Liver (tissue), 8 donors: ENCODE measurements at regions not wholly inside any gene's neighbourhood (a gene's known extent, or its start where the extent isn't known, plus 50 kb on each side); places are given as distances from the start of the nearest gene placed in this dataset.

Source experiments
- DNase-seq: peaks from one replicate; pipeline ENCODE4 v3.0.0-alpha.2; 2017; ENCODE audit warnings: low spot score
- H3K27ac ChIP-seq, 2 donors: one replicate each; pipeline ENCODE4 v1.7.0; 2013; ENCODE audit warnings: inconsistent platforms in 2 of 2, low read length in 2 of 2, control low read depth in 1 of 2, low read depth in 1 of 2, mild to moderate bottlenecking in 1 of 2
- H3K27me3 ChIP-seq, 4 donors: one replicate each; pipeline versions ENCODE4 v1.6.1 to v1.7.0; 2013; ENCODE audit warnings: low read length in 3 of 4, inconsistent platforms in 1 of 4, mild to moderate bottlenecking in 1 of 4, moderate library complexity in 1 of 4; ENCODE audit not compliant: control insufficient read depth in 4 of 4, insufficient read depth in 4 of 4
- H3K36me3 ChIP-seq, 4 donors: one replicate each; pipeline versions ENCODE4 v1.6.1 to v1.7.0; 2013; ENCODE audit warnings: low read length in 3 of 4, mild to moderate bottlenecking in 3 of 4, low read depth in 1 of 4, moderate library complexity in 1 of 4; ENCODE audit not compliant: control insufficient read depth in 4 of 4, insufficient read depth in 3 of 4
- H3K4me1 ChIP-seq, 4 donors: one replicate each; pipeline versions ENCODE4 v1.6.1 to v1.7.0; 2013; ENCODE audit warnings: low read length in 3 of 4, mild to moderate bottlenecking in 3 of 4, moderate library complexity in 1 of 4; ENCODE audit not compliant: control insufficient read depth in 4 of 4, insufficient read depth in 4 of 4
- H3K4me3 ChIP-seq, 3 donors: one replicate each; pipeline versions ENCODE4 v1.6.1 to v1.7.0; 2013; ENCODE audit warnings: low read length in 3 of 3, control low read depth in 1 of 3, low read depth in 1 of 3, mild to moderate bottlenecking in 1 of 3
- H3K9ac ChIP-seq, 2 donors: one replicate each; pipeline ENCODE4 v1.7.0; 2013; ENCODE audit warnings: low read length in 2 of 2, mild to moderate bottlenecking in 2 of 2, moderate library complexity in 2 of 2, control low read depth in 1 of 2, low read depth in 1 of 2
- H3K9me3 ChIP-seq, 4 donors: one replicate each; pipeline versions ENCODE4 v1.6.1 to v1.7.0; 2013; ENCODE audit warnings: low read length in 3 of 4; ENCODE audit not compliant: control insufficient read depth in 4 of 4
- ATF3 ChIP-seq: IDR thresholded peaks from 2 replicates; pipeline ENCODE4 v1.6.1; 2016; ENCODE audit warnings: antibody characterized with exemption
- EGR1 ChIP-seq, 2 donors: IDR thresholded peaks; 2 replicates each; pipeline ENCODE4 v1.6.1; 2016 to 2018; ENCODE audit warnings: antibody characterized with exemption in 2 of 2, low read depth in 2 of 2
- FOXA2 ChIP-seq: IDR thresholded peaks from 2 replicates; pipeline ENCODE4 v1.6.1; 2016; ENCODE audit warnings: antibody characterized with exemption
- GABPA ChIP-seq, 2 donors: IDR thresholded peaks in 1 of 2; conservative IDR thresholded peaks in 1 of 2; 2 replicates each; pipeline ENCODE4 v1.6.1; 2016; ENCODE audit warnings: antibody characterized with exemption in 2 of 2, mild to moderate bottlenecking in 1 of 2, moderate library complexity in 1 of 2
- HNF4A ChIP-seq, 2 donors: conservative IDR thresholded peaks; 2 replicates each; pipeline ENCODE4 v1.6.1; 2016; ENCODE audit warnings: antibody characterized with exemption in 2 of 2, mild to moderate bottlenecking in 2 of 2
- HNF4G ChIP-seq: IDR thresholded peaks from 2 replicates; pipeline ENCODE4 v1.6.1; 2016; ENCODE audit warnings: antibody characterized with exemption
- JUND ChIP-seq, 2 donors: IDR thresholded peaks; 2 replicates each; pipeline ENCODE4 v1.6.1; 2016; ENCODE audit warnings: antibody characterized with exemption in 2 of 2
- NR2F2 ChIP-seq: IDR thresholded peaks from 2 replicates; pipeline ENCODE4 v1.6.1; 2016; ENCODE audit warnings: antibody characterized with exemption
- RAD21 ChIP-seq, 2 donors: IDR thresholded peaks; 2 replicates each; pipeline ENCODE4 v1.6.1; 2016; ENCODE audit warnings: antibody characterized with exemption in 2 of 2, mild to moderate bottlenecking in 2 of 2
- REST ChIP-seq: IDR thresholded peaks from 2 replicates; pipeline ENCODE4 v1.6.1; 2016; ENCODE audit warnings: antibody characterized with exemption, mild to moderate bottlenecking
- RXRA ChIP-seq, 2 donors: IDR thresholded peaks; 2 replicates each; pipeline ENCODE4 v1.6.1; 2017 to 2018; ENCODE audit warnings: antibody characterized with exemption in 2 of 2, mild to moderate bottlenecking in 1 of 2
- SP1 ChIP-seq: IDR thresholded peaks from 2 replicates; pipeline ENCODE4 v1.6.1; 2018; ENCODE audit warnings: antibody characterized with exemption, mild to moderate bottlenecking
- TAF1 ChIP-seq: conservative IDR thresholded peaks from 2 replicates; pipeline ENCODE4 v1.6.1; 2016; ENCODE audit warnings: antibody characterized with exemption, mild to moderate bottlenecking
- YY1 ChIP-seq: IDR thresholded peaks from 2 replicates; pipeline ENCODE4 v1.6.1; 2016; ENCODE audit warnings: antibody characterized with exemption, mild to moderate bottlenecking
- ZBTB33 ChIP-seq: IDR thresholded peaks from 2 replicates; pipeline ENCODE4 v1.6.1; 2016; ENCODE audit warnings: antibody characterized with exemption
- WGBS: extraction: QIAGEN DNeasy Blood & Tissue Kit; methylation state at CpG from one replicate; pipeline ENCODE4 v1.1.7; 2013; 5-methylcytosine and 5-hydroxymethylcytosine counted together
- TF ChIP-seq, protein P1 (sequence below): fragments of 150-350 bp; IDR thresholded peaks from 2 replicates; pipeline ENCODE4 v1.5.1; 2017; ENCODE audit warnings: improper control_type of control experiment, low read depth, low read length; ENCODE audit not compliant: missing input control
- donor health status: healthy.
- donor health status: healthy.
- donor health status: healthy.
- donor health status: healthy.
- donor health status: healthy.

DNA sequence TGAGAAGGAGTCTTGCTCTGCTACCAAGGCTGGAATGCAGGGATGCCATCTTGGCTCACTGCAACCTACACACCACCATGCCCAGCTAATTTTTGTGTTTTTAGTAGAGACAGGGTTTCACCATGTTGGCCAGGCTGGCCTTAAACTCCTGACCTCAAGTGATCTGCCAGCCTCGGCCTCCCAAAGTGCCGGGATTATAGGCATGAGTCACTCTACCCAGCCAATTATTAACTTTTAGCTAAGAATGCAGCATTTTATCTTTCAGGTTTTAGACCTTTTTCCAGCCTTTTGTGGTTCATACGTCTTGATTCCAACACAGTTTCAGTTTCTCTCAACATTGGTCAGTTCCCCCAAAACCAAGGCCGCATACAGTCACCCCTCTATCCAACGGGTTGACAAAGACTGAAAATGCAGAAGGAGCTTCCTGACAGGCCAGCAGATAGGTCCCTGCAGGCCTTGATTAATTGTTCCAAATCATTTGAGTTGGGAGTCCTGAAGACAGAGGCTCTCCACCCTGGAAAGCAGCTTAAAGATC, 262.2 kb upstream of the KLHL29 start:
- Histone ChIP-seq H3K9ac (peak overlapping the region; percentile 32 to 49), H3K4me3 (no peak overlapping the region), H3K27ac (peak overlapping the region; percentile 68 to 89), H3K4me1 (peaks cover 11 to 74% (median 51%) of the 10 kb centered on the region in 4 donors), H3K36me3 (no peaks in the 10 kb centered on the region), H3K9me3 (no peaks in the 10 kb centered on the region), H3K27me3 (no peaks in the 10 kb centered on the region)
- TF ChIP-seq FOXA2 (no peak), YY1 (peak; percentile 87), ATF3 (peak; percentile 93), RAD21 (IDR thresholded peaks at IDR 0.05) (peak; percentile 49 to 57), ZBTB33 (no peak), REST (peak; percentile 47), NR2F2 (no peak), EGR1 (IDR thresholded peaks at IDR 0.05; ENCODE audit: low read depth in 2 of 2) (no peak), RXRA (IDR thresholded peaks at IDR 0.05) (peak; percentile 87 to 90), HNF4G (no peak), TAF1 (no peak), HNF4A (conservative IDR thresholded peaks at IDR 0.05) (peak; percentile 61 to 75), JUND (IDR thresholded peaks at IDR 0.05) (peak; percentile 98), SP1 (peak; percentile 76)
- TF ChIP-seq, protein P1, sequence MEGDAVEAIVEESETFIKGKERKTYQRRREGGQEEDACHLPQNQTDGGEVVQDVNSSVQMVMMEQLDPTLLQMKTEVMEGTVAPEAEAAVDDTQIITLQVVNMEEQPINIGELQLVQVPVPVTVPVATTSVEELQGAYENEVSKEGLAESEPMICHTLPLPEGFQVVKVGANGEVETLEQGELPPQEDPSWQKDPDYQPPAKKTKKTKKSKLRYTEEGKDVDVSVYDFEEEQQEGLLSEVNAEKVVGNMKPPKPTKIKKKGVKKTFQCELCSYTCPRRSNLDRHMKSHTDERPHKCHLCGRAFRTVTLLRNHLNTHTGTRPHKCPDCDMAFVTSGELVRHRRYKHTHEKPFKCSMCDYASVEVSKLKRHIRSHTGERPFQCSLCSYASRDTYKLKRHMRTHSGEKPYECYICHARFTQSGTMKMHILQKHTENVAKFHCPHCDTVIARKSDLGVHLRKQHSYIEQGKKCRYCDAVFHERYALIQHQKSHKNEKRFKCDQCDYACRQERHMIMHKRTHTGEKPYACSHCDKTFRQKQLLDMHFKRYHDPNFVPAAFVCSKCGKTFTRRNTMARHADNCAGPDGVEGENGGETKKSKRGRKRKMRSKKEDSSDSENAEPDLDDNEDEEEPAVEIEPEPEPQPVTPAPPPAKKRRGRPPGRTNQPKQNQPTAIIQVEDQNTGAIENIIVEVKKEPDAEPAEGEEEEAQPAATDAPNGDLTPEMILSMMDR: no peak
- WGBS: 40% methylated on average over 5 of the region's 5 CpGs
- no peak for DNase-seq

GRCh38 chr2:23123686-23124085, 261.3 kb upstream of the KLHL29 start:
- Histone ChIP-seq H3K27ac (peak overlapping the region in 1 of 2 donors; percentile 89), H3K9me3 (no peaks in the 10 kb centered on the region), H3K9ac (no peak overlapping the region), H3K27me3 (no peaks in the 10 kb centered on the region), H3K4me3 (no peak overlapping the region), H3K4me1 (peaks cover 16 to 79% (median 57%) of the 10 kb centered on the region in 4 donors), H3K36me3 (no peaks in the 10 kb centered on the region)
- 97% methylated on average over 2 of the region's 2 CpGs for WGBS
- TF ChIP-seq EGR1 (IDR thresholded peaks at IDR 0.05; ENCODE audit: low read depth in 2 of 2) (no peak), YY1 (no peak), RXRA (IDR thresholded peaks at IDR 0.05) (no peak), RAD21 (IDR thresholded peaks at IDR 0.05) (no peak), ATF3 (no peak), ZBTB33 (no peak), GABPA (IDR thresholded peaks at IDR 0.05 in 1 of 2, conservative IDR thresholded peaks at IDR 0.05 in 1 of 2) (no peak), REST (no peak), HNF4G (no peak)
- DNase-seq: no peak
